ENCODE measurements at regions not wholly inside any gene's neighbourhood (a gene's known extent, or its start where the extent isn't known, plus 50 kb on each side); places are given as distances from the start of the nearest gene placed in this dataset.
"Not testable (repeated sequence)": the region's sequence is repeated elsewhere in the genome, so short reads cannot be mapped to it uniquely, and the experiment has no call there.

- no peak for DNase-seq (ENCODE audit: low read depth)
These were observed 111.4 kb upstream of the TIAM1 start for GRCh38 chr21:31455506-31455905.

GRCh38 chr21:31450980-31451379 is 106.9 kb upstream of the TIAM1 start:
- DNase-seq (ENCODE audit: low read depth): no peak

DNA sequence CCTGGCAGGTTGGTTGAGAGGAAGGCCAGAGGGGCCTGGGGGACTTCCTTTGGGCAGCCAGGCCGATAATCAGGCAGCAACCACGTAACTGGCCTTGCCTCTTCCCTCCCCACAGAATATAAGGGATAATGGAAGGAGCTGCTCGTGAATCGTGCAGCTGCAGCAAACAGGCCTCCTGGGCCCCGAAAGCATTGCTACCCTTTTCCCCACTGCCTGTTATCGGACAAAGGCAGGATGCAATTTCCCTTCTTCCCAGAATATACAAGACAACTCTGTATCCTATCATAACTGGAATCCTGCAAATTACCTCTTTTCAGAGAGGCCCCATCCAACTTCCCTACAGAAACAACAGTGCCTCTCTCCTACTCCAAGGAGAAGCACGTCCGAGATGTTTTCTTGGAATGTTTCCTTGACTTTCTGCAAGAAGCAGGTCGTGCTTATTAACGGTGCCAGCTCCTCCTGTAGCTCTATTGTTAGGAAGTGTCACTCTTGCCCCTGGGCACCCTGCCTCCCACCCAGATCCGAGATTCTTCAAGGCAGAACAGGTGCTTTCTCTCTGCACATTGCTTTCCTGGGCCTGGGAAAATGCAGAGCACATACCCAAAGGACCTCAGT is 106.0 kb upstream of the TIAM1 start:
- no peak for DNase-seq (ENCODE audit: low read depth)

DNA sequence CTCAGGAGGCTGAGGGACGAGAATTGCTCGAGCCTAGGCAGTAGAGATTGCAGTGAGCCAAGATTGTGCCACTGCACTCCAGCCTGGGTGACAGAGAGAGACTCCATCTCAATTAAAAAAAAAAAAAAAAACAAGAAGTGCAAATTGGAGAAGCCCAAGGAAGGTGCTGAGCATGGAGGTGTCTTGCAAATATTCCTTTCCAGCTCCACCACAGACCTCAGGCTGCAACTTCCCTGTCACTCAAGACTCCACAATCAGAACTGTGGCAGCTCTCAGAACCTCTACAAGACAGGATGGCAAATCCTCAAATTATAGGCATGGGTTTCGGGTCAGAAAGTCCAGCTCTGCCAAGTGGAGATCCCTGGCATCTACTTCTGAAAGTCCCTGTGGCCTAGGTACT is 104.4 kb upstream of the TIAM1 start:
- no peak for DNase-seq (ENCODE audit: low read depth)

DNA sequence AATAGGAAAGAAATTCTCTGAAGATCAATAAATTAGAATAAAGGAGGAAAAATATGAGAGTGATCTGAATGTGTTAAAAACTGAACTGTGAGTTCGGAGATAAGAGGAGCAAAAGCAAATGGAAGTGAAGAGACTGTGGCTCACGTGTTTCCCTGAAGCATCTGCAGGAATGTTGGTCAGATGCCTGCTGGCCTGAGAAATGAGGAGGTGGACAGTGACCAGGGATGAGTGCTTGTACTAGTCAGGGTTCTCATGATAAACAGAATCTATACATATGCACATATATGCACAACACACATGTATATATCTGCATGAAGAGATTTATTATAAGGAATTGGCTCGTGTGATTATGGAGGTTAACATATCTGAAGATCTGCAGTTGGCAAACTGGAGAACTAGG is 103.4 kb upstream of the TIAM1 start:
- no peak for DNase-seq (ENCODE audit: low read depth)

DNA sequence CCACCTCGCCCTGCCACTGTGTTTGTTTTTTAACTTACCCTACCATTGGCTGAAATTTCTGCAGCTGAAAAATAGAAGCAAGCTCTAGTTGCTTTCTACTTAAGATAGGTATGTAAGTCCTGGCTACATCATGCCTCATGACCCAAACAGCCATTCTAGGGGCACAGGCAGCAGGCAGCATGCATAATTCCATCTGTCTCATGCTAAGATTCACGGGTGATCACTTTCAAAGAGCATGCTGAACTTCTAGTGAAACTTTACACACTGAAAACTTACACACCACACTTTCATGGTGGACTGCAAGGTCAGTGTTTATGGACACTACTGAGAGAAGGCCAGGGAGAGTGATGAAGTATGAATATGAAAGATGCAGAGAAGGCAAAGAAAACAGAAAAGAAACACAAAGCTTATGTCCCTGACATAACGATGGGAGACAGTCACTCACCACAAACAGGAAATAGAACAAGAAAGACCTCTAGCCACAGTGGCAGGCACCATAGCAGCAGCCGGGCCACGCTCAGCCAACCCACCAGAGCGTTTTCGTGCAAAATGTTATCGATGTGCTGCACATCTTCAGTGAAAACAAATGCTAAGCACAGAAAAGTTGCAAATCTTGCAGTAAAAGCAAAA is 102.3 kb upstream of the TIAM1 start:
- DNase-seq (ENCODE audit: low read depth): peak; percentile 27

DNA sequence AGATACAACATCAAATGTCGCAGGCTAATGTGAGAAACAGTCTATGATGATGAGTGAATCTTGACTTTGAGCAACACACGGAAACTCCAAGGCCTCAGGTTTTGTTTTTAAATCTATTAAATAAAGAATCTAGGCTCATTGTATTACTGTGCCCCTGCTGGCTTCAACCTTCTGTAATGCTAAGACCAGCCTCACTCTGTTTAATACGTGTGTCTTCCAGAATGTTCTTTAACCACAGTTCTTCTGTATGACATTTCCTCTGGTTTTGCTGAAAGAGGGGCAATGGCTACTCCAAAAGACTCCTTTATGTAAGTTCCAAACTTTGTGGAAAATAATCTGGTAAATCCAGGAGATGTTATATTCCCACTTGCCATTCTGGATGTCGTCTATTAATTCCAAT is 101.1 kb upstream of the TIAM1 start:
- DNase-seq (ENCODE audit: low read depth): no peak

- DNase-seq (ENCODE audit: low read depth): no peak
These were observed 99.9 kb upstream of the TIAM1 start for GRCh38 chr21:31443736-31444521.

DNA sequence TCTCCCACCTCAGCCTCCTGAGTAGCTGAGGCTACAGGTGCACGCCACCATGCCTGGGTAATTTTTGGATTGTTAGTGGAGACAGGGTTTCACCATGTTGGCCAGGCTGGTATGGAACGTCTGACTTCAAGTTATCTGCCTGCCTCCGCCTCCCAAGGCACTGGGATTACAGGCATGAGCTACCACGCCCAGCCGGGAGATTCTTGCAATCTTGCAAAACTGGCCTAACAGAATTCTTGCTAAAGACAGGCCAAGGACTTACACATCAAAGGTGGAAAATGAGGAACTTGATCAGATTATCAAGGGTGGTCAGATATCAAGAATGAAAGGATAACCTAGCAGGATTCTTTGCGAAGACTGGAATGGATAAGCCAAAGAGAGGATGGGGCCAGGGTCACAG is 98.3 kb upstream of the TIAM1 start:
- DNase-seq (ENCODE audit: low read depth): no peak

- no peak for DNase-seq (ENCODE audit: low read depth)
These were observed 85.4 kb upstream of the TIAM1 start for GRCh38 chr21:31429506-31429905.

DNA sequence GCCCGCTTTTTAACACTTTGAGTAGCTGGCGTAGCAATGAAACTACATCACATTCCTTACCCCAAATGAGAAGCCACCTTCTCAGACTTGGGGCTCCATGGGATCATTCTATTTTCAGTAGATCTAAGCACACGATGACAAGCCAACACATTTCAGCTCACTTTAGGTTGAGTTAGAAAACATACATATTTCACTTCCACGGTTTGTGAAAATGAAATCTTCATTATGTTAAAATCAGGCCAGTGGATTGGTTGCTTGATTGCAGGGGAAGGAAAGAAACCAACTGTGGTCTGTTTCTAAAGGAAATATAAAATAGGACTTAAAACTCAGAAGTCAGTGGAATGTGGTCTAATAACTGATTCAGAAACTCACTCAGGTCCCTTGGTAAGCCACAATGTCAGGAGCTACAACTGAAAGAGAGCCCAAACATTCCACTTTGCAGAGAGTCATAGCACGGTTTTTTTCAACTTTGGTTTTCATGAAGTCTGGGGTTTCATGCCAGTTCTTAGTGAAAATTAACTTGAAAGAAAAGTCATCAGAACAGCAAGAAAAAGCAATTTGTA is 82.3 kb upstream of the TIAM1 start:
- DNase-seq (ENCODE audit: low read depth): no peak

DNA sequence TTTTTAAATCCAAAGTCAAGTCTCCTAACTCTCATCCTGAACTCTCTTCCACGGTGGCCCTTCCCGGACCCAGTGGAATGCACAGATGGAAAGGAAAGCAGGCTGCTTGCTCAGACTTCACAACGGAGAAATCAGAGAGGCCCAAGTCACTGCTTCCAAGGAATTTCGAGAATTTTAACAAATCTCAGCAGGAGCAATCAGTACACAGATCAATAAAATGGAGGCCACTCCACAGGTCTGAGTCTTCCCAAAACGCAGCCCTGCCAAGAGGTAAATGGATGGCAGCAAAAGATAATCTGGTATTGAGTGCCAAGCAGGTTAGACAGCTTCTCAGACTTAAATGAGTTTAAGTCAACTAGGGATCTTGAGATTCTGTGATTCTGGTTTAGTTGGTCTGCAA is 81.1 kb upstream of the TIAM1 start:
- no peak for DNase-seq (ENCODE audit: low read depth)

GRCh38 chr21:31424058-31424457 is 80.0 kb upstream of the TIAM1 start:
- no peak for DNase-seq (ENCODE audit: low read depth)

DNA sequence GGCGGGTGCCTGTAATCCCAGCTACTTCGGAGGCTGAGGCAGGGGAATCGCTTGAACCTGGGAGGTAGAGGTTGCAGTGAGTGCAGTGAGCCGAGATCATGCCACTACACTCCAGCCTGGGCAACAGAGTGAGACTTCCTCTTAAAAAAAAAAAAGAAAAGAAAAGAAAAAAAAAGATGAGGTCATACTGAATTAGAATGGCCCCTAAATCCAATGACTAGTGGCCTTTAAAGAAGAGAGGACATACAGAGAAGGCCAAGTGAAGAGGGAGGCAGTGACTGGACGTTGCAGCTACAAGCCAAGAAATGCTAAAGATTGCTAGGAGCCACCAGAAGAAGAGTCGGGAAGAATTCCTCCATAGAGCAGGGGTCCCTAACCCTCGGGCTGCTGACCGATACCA is 76.9 kb upstream of the TIAM1 start:
- no peak for DNase-seq (ENCODE audit: low read depth)

GRCh38 chr21:31420354-31420753 is 76.3 kb upstream of the TIAM1 start:
- no peak for DNase-seq (ENCODE audit: low read depth)

- no peak for DNase-seq (ENCODE audit: low read depth)
These were observed 74.4 kb upstream of the TIAM1 start for GRCh38 chr21:31418377-31419001.

GRCh38 chr21:31417214-31417613 is 73.2 kb upstream of the TIAM1 start:
- not testable (repeated sequence) for DNase-seq (ENCODE audit: low read depth)

DNA sequence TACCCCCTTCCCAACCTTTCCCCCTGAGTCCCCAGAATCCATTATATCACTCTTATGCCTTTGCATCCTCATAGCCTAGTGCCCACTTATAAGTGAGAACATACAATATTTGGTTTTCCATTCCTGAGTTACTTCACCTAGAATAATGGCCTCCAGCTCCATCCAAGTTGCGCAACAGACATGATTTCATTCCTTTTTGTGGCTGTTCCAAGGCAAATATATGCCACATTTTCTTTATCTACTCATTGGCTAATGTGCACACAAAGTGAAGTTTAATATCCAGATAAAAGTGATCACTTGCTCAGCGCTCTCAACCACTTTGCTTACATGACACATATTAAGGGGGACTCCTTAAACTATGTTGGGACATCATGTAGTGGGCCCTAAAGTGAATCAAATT is 72.4 kb upstream of the TIAM1 start:
- DNase-seq (ENCODE audit: low read depth): no peak

DNA sequence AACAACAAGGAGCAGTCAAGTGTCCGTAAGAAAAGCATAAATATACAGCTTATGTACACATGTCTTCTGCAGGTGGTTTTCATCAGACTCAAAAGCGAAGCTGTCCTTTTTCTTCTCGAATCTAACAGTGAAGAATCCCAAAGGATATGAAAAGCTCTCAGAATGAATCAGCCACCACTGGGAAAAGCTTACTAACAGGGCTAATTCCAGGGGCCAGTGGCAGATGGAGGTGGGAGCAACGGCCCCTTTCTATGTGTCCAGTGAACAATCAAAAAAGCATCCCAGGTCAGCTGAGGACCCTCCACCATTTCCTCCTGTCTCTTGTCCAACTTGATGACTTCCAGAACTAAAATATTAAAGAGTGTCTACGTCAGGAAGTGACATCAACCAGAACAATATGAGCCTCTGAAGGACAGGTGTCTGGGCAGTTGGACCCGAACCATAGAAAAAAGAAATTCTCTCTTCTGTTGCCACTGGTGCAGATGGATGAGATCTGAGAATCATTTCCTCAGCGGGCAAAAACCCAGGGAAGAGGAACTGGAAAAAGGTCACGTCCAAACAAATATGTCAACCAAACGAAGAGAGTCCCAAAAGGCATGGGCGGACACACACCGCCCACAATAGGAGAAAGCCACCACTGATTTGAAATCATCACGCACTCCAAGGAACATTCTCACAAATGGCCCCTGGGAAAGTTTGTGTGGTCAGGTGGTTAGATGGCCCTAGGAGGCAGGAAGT is 70.4 kb upstream of the TIAM1 start:
- no peak for DNase-seq (ENCODE audit: low read depth)

DNA sequence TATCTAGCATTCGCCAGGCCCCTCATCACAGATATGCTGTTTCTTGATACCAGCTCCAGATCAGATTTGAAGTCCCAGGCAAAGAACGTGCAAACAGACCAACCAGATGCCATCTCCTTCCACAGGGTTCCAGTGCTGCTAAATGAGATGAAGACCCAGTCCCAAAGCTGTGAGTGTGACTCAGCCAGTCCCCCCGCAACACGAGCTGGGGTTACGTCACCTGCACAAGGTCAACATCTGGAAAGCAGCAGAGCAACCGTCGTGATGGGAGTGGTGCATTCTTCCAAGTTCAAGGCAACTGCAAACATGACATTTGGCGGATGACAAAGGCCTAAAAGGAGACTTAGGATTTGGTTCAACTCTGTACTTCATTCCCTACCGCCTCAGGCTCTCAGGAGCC is 69.6 kb upstream of the TIAM1 start:
- no peak for DNase-seq (ENCODE audit: low read depth)

- no peak for DNase-seq (ENCODE audit: low read depth)
These were observed 66.6 kb upstream of the TIAM1 start for GRCh38 chr21:31410499-31411131.
